ENCODE measurements at regions not wholly inside any gene's neighbourhood (a gene's known extent, or its start where the extent isn't known, plus 50 kb on each side); places are given as distances from the start of the nearest gene placed in this dataset.

GRCh38 chr5:62698756-62699155 is 120.1 kb downstream of the LRRC70 start:
- no peak for DNase-seq

GRCh38 chr5:62695274-62695673 is 116.7 kb downstream of the LRRC70 start:
- DNase-seq: no peak

GRCh38 chr5:62692946-62693713 is 114.5 kb downstream of the LRRC70 start:
- DNase-seq: no peak

DNA sequence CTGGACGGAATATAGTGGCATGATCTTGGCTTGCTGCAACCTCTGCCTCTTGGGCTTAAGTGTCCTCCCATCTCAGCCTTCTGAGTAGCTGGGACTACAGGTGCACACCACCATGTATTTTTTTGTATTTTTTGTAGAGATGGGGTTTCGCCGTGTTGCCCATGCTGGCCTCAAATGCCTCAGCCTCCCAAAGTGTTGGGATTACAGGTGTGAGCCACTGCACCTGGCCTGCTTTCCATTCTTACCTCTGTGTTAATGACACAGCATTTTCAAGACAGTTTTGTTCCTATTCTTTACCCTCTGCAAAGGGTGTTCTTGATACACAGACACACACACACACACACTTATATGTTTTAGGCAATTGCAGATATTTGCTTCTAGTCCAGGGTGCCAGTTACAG is 113.3 kb downstream of the LRRC70 start:
- DNase-seq: no peak

- DNase-seq: no peak
Measured at GRCh38 chr5:62690421-62690820, 111.8 kb downstream of the LRRC70 start.

DNA sequence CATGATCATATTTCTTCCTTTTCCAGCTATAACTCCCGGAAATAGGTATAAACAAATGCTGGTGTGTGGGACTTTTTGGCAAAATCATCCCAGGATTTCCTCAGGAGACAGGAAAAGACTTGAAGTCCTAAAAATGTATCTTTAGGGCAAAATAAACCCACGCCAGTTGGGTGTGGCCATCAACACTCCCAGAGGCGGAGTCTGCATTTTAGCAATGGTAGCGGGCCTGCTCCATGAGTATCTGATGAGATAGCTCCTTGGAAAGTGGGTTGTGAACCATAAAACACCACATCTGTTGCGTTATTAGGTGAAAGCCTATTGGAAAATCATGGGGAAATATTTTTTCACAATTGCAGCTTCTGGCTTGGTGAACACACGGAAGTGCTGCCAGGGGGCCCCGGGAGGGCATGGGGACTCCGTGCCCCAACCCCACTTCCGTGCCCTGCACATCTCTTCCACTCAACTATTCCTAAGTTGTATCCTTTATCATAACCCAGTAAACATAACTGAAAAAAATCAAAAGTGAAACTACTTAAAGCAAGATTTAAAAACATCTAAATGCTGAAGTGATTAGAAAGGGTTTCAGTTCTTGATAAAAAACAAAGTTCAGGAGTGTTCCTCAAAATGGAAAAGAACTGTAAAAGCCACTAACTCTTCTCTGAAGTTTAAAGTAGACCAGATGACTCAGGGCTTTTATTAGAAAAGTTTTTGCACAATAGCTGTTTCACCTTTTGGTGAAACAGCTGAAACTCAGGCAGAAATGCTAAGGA is 111.2 kb downstream of the LRRC70 start:
- DNase-seq: no peak

- DNase-seq: no peak
Measured at GRCh38 chr5:62686692-62687091, 108.1 kb downstream of the LRRC70 start.

GRCh38 chr5:62685221-62685620 is 106.6 kb downstream of the LRRC70 start:
- no peak for DNase-seq

GRCh38 chr5:62684310-62684709 is 105.7 kb downstream of the LRRC70 start:
- no peak for DNase-seq

DNA sequence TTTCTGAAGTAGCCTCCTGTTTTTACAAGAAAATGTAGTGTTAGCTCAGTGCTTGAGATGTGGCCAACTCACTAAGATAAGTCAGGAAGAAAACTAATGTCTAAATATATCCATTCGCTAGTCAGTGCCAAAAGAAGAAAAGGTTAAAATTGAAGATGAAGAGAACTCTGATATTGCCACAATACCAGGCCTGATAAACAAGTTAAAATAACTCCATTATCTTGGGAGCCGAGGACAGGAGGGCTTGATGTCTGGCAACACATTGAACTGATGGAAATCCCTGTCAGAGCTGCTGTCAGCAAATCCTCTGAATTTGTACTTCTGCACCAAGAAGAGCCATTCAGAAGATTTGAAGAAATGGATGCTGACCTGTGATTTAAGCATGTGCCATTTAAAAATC is 103.4 kb downstream of the LRRC70 start:
- no peak for DNase-seq

GRCh38 chr5:62681117-62681850 is 102.7 kb downstream of the LRRC70 start:
- no peak for DNase-seq

DNA sequence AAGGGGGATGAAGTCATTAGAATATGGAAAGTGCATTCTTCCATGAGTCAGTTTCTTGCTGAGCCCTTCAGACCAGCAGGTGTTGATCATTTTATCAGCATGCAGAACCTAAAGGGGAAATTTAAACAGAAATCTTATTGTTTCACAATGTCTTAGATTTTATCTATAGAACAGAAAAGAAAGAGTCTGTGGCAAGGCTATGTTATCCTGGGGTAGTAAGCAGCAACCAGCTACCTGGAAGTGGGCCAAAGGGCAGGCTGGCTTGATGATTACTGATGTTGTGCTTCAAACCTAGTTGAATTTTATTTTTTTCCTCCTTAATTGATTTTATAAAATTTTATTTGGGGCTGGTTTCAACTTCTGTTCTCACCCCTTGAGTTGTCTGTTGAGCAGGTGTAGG is 101.5 kb downstream of the LRRC70 start:
- no peak for DNase-seq
